Bronchial epithelial cell (primary cell): ENCODE measurements at regions not wholly inside any gene's neighbourhood (a gene's known extent, or its start where the extent isn't known, plus 50 kb on each side); places are given as distances from the start of the nearest gene placed in this dataset.
A peak's percentile ranks its signal among the peaks of the same experiment; 100 is the strongest.
"Not testable (repeated sequence)": the region's sequence is repeated elsewhere in the genome, so short reads cannot be mapped to it uniquely, and the experiment has no call there.

Experiments used
- DNase-seq: peaks from one replicate; pipeline ENCODE4 v3.0.0-alpha.2; 2010; ENCODE audit warnings: low read depth
- FAIRE-seq: peaks from 2 replicates; lab custom pipeline; 2011; peaks lifted over from hg19 to GRCh38; lab: Jason Lieb, UNC
- H3K27me3 ChIP-seq: 2 replicates; pipeline ENCODE4 v1.5.1; 2011; ENCODE audit warnings: low read length; ENCODE audit not compliant: control insufficient read depth, insufficient read depth
- H3K36me3 ChIP-seq: 2 replicates; pipeline ENCODE4 v1.5.1; 2011; ENCODE audit warnings: low read length; ENCODE audit not compliant: control insufficient read depth, insufficient read depth
- H3K4me3 ChIP-seq: 2 replicates; pipeline ENCODE4 v1.5.1; 2011; ENCODE audit warnings: mild to moderate bottlenecking, low read depth, low read length, control low read depth
- CTCF ChIP-seq: IDR thresholded peaks from 2 replicates; pipeline ENCODE4 v1.5.1; 2011; ENCODE audit warnings: mild to moderate bottlenecking, moderate library complexity, low read length, control low read depth, inconsistent platforms; ENCODE audit not compliant: insufficient read depth, severe bottlenecking

DNA sequence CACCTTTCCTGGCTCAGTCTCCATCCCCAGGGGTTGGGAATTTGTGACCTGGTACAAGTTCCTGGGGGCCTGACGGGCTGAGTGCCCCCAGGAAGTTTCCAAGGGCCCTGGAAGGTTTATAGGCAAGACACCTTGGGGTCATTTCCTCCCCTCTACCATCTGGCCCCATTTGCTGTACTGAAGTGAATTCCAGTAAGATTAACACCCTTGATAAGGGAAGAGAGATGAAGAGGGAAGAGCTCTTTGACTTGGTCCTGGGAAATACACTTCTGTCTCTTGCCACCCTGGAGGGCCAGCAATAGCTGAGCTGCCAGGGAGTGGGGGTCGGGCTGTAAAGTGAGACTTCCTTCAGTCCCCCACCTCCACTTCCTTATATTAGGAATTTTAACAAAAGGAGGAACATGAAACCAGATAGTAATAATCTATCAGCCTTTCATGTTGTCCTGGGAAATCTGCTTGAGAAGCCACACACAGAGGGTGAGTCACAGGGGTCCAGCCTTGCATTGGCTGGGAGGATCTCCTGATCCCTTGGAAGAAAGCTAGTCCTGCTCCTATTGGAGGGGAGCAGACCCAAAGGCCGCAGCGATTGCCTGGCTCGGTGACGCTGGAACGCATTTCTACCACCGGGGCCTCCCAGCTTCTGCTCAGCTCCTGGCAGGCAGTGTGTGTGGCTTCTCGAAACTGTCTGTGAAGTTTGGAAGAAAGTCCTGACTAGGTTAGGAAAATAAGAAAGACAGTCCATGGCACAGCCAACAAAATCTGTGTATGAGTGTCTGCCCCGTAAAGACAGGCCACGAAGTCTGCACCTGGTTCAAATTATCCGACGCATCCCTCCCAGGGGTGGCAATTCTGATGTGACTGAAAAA is 87.3 kb downstream of the ACAA2 start:
- TF ChIP-seq CTCF = no peak
- Histone ChIP-seq H3K36me3 (no peaks in the 10 kb centered on the region), H3K4me3 (no peak overlapping the region), H3K27me3 (no peaks in the 10 kb centered on the region)
- DNase-seq = peak; percentile 65
- FAIRE-seq = no peak

- DNase-seq = peak; percentile 67
- Histone ChIP-seq H3K36me3 (no peaks in the 10 kb centered on the region), H3K27me3 (no peaks in the 10 kb centered on the region), H3K4me3 (no peak overlapping the region)
- TF ChIP-seq CTCF = no peak
- FAIRE-seq = no peak
Measured at GRCh38 chr18:49723648-49724180, 89.6 kb downstream of the ACAA2 start.

DNA sequence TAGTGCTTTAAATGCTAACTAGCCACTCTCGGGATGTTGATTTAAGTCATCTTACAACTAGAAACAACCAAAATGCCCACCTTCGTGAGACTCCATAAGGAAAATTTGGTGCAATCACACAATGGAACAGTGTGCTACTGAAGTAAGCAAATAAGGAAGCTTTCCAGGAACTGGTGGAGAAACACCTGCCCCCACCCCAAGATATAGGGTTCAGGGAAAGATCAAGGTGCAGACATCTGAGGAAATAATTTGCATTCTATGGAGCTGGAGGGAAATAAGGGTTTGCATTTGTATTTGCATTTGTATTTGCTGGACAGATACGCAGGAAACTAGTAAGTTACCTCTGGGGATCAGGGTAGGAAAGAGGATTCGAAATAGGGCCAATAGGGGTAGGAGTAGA is 90.9 kb downstream of the ACAA2 start:
- no peak for FAIRE-seq
- Histone ChIP-seq H3K27me3 (no peaks in the 10 kb centered on the region), H3K36me3 (no peaks in the 10 kb centered on the region), H3K4me3 (no peak overlapping the region)
- TF ChIP-seq CTCF = no peak
- no peak for DNase-seq

GRCh38 chr18:49721981-49722380 is 91.4 kb downstream of the ACAA2 start:
- no peak for TF ChIP-seq CTCF
- H3K36me3 ChIP-seq = no peaks in the 10 kb centered on the region
- H3K27me3 ChIP-seq = no peaks in the 10 kb centered on the region
- no peak for DNase-seq
- FAIRE-seq = no peak
- H3K4me3 ChIP-seq = no peak overlapping the region

- DNase-seq, FAIRE-seq, H3K36me3 ChIP-seq, H3K27me3 ChIP-seq, H3K4me3 ChIP-seq: not testable (repeated sequence)
Measured at GRCh38 chr18:49720944-49721343, 92.4 kb downstream of the ACAA2 start.

DNA sequence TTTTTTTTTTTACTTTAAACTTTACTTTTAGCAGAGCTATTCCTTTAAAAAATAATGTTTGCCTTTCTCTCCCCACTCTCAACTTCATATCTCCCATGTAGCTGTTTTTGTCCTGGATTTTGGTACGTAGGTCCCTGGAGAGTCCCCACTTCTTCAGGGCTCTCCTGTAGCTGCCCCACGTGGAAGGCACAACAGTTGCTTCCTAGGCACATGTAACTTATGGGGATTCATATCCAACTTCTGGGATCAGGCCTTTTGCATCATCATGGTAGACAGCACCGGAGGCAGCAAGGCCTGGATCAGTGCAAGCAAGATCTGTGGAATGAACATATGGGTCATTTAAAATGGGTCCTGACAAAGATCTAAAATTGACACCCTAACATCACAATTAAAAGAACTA is 95.7 kb downstream of the ACAA2 start:
- no peak for FAIRE-seq
- TF ChIP-seq CTCF = no peak
- no peak for DNase-seq
- no peak overlapping the region for H3K4me3 ChIP-seq
- H3K36me3 ChIP-seq = no peaks in the 10 kb centered on the region
- no peaks in the 10 kb centered on the region for H3K27me3 ChIP-seq
